IMR-90 (cell line): ENCODE measurements at regions not wholly inside any gene's neighbourhood (a gene's known extent, or its start where the extent isn't known, plus 50 kb on each side); places are given as distances from the start of the nearest gene placed in this dataset.

Source experiments
- ATAC-seq: fragments of 200-7000 bp; cut with Tn5 transposase; 2 replicates; pipeline ENCODE4 v1.9.1; 2020; ENCODE audit warnings: low read depth, mild to moderate bottlenecking, moderate library complexity
- BruUV-seq: library from RNA; stranded (reverse); fragments of 400-500 nt; replicated peaks from 2 replicates; lab custom pipeline; 2021; lab: Mats Ljungman, UMichigan
- CTCF ChIA-PET: fragments of 300-600 bp; formaldehyde crosslinking; extraction: SDS; loops from one replicate; lab custom pipeline; 2021; ENCODE audit warnings: antibody characterized with exemption; lab: Yijun Ruan, JAX
- POLR2A ChIA-PET: fragments of 300-600 bp; sonication (Branson Sonifier 250); formaldehyde crosslinking; loops from one replicate; lab custom pipeline; 2022; ENCODE audit warnings: antibody characterized with exemption; ENCODE audit not compliant: unreplicated experiment; lab: Charles Lee
- DNase-seq: peaks from one replicate; pipeline ENCODE4 v3.0.0; 2013
- H2AFZ ChIP-seq: replicated peaks from 2 replicates; pipeline ENCODE3; 2013; ENCODE audit warnings: low read length, mild to moderate bottlenecking; ENCODE audit not compliant: poor library complexity
- H2AK5ac ChIP-seq: 2 replicates; pipeline ENCODE4 v1.6.1; 2013; ENCODE audit warnings: low read depth, low read length, inconsistent platforms
- H2AK9ac ChIP-seq: replicated peaks from 2 replicates; pipeline ENCODE3; 2013; ENCODE audit warnings: mild to moderate bottlenecking, low read depth, low read length, moderate library complexity; ENCODE audit not compliant: poor library complexity
- H2BK120ac ChIP-seq: 2 replicates; pipeline ENCODE4 v1.6.1; 2013; ENCODE audit warnings: low read depth, low read length, inconsistent platforms
- H2BK15ac ChIP-seq: 3 replicates; pipeline ENCODE4 v1.6.1; 2013; ENCODE audit warnings: low read depth, low read length, inconsistent platforms
- H2BK20ac ChIP-seq: 2 replicates; pipeline ENCODE4 v1.6.1; 2013; ENCODE audit warnings: low read depth, mild to moderate bottlenecking, inconsistent platforms, low read length, moderate library complexity
- H2BK5ac ChIP-seq: 2 replicates; pipeline ENCODE4 v1.6.1; 2013; ENCODE audit warnings: mild to moderate bottlenecking, low read depth, low read length, inconsistent platforms; ENCODE audit not compliant: poor library complexity, severe bottlenecking
- H3K14ac ChIP-seq: replicated peaks from 2 replicates; pipeline ENCODE4 v1.6.1; 2013; ENCODE audit warnings: low read depth, low read length, inconsistent platforms
- H3K18ac ChIP-seq: 2 replicates; pipeline ENCODE4 v1.6.1; 2013; ENCODE audit warnings: low read depth, low read length, control low read depth
- H3K23ac ChIP-seq: 2 replicates; pipeline ENCODE4 v1.6.1; 2013; ENCODE audit warnings: low read depth, low read length, inconsistent platforms
- H3K27ac ChIP-seq: 2 replicates; pipeline ENCODE4 v1.5.1; 2013; ENCODE audit warnings: mild to moderate bottlenecking, control low read depth, low read length; ENCODE audit not compliant: insufficient read depth
- H3K27me3 ChIP-seq: 2 replicates; pipeline ENCODE4 v1.6.1; 2013; ENCODE audit warnings: low read length; ENCODE audit not compliant: control insufficient read depth, insufficient read depth
- H3K36me3 ChIP-seq: 2 replicates; pipeline ENCODE4 v1.6.1; 2013; ENCODE audit warnings: low read length, mixed read lengths; ENCODE audit not compliant: control insufficient read depth, insufficient read depth
- H3K4ac ChIP-seq: 2 replicates; pipeline ENCODE4 v1.6.1; 2013; ENCODE audit warnings: low read depth, low read length, inconsistent platforms
- H3K4me1 ChIP-seq: 2 replicates; pipeline ENCODE4 v1.6.1; 2013; ENCODE audit warnings: low read length, mixed read lengths; ENCODE audit not compliant: control insufficient read depth, insufficient read depth
- H3K4me2 ChIP-seq: 2 replicates; pipeline ENCODE4 v1.6.1; 2013; ENCODE audit warnings: low read depth, mild to moderate bottlenecking, control low read depth, low read length, moderate library complexity
- H3K4me3 ChIP-seq: 2 replicates; pipeline ENCODE4 v1.5.1; 2013; ENCODE audit warnings: low read depth, mild to moderate bottlenecking, control low read depth, low read length, moderate library complexity; ENCODE audit not compliant: insufficient read depth
- H3K56ac ChIP-seq: 2 replicates; pipeline ENCODE4 v1.6.1; 2013; ENCODE audit warnings: low read length, inconsistent platforms; ENCODE audit not compliant: insufficient read depth; ENCODE audit errors: extremely low read depth
- H3K79me1 ChIP-seq, 2 experiments: 2 replicates each; pipeline ENCODE4 v1.6.1; 2013; ENCODE audit warnings: low read length in 2 of 2, inconsistent platforms in 1 of 2, low read depth in 1 of 2
- H3K9ac ChIP-seq: 2 replicates; pipeline ENCODE4 v1.6.1; 2013; ENCODE audit warnings: low read depth, low read length, control low read depth
- H3K9me1 ChIP-seq: 2 replicates; pipeline ENCODE4 v1.6.1; 2013; ENCODE audit warnings: low read length, inconsistent platforms; ENCODE audit not compliant: insufficient read depth
- H3K9me3 ChIP-seq: 2 replicates; pipeline ENCODE4 v1.6.1; 2013; ENCODE audit warnings: low read length; ENCODE audit not compliant: control insufficient read depth, insufficient read depth
- H4K20me1 ChIP-seq: 2 replicates; pipeline ENCODE4 v1.6.1; 2013; ENCODE audit warnings: low read length, inconsistent platforms; ENCODE audit not compliant: insufficient read depth
- H4K5ac ChIP-seq: 2 replicates; pipeline ENCODE4 v1.6.1; 2013; ENCODE audit warnings: mild to moderate bottlenecking, low read depth, low read length, control low read depth
- H4K8ac ChIP-seq, 2 experiments: 2 replicates each; pipeline ENCODE4 v1.6.1; 2013; ENCODE audit warnings: low read depth in 2 of 2, low read length in 2 of 2, control low read depth in 1 of 2, inconsistent platforms in 1 of 2
- H4K91ac ChIP-seq: 2 replicates; pipeline ENCODE4 v1.6.1; 2013; ENCODE audit warnings: low read depth, low read length, inconsistent platforms; ENCODE audit not compliant: insufficient read depth
- BHLHE40 ChIP-seq: fragments of 150-350 bp; IDR thresholded peaks from 2 replicates; pipeline ENCODE4 v1.6.1; 2016; ENCODE audit warnings: mild to moderate bottlenecking, low read depth, low read length
- CEBPB ChIP-seq: IDR thresholded peaks from 2 replicates; pipeline ENCODE4 v1.6.1; 2012; ENCODE audit warnings: low read depth, low read length, improper control_type of control experiment
- FOS ChIP-seq: fragments of 150-350 bp; IDR thresholded peaks from 2 replicates; pipeline ENCODE4 v1.6.1; 2016; ENCODE audit warnings: low read depth, low read length
- MAFK ChIP-seq: IDR thresholded peaks from 2 replicates; pipeline ENCODE4 v1.6.1; 2012; ENCODE audit warnings: low read depth, low read length, improper control_type of control experiment
- MAZ ChIP-seq: IDR thresholded peaks from 2 replicates; pipeline ENCODE4 v1.6.1; 2012; ENCODE audit warnings: low read depth, mild to moderate bottlenecking, low read length, improper control_type of control experiment, moderate library complexity, borderline replicate concordance
- POLR2A ChIP-seq: IDR thresholded peaks from 2 replicates; pipeline ENCODE4 v1.6.1; 2012; ENCODE audit warnings: mild to moderate bottlenecking, low read depth, low read length
- RCOR1 ChIP-seq: IDR thresholded peaks from 2 replicates; pipeline ENCODE4 v1.6.1; 2012; ENCODE audit warnings: mild to moderate bottlenecking, low read length, improper control_type of control experiment; ENCODE audit not compliant: insufficient replicate concordance
- RFX5 ChIP-seq: IDR thresholded peaks from 2 replicates; pipeline ENCODE4 v1.8.0; 2012; ENCODE audit warnings: low read depth, mild to moderate bottlenecking, low read length, moderate library complexity
- WGBS, 2 experiments: methylation state at CpG; one replicate each; pipeline versions ENCODE4 v1.1.5 to v1.1.7; 2013; ENCODE audit warnings: missing lambda C conversion rate in 2 of 2; ENCODE audit not compliant: insufficient read length in 1 of 2; ENCODE audit errors: extremely low coverage in 2 of 2; 5-methylcytosine and 5-hydroxymethylcytosine counted together
- dilution Hi-C: fragments of 300-500 bp; cut with HindIII; formaldehyde crosslinking; loops from one replicate; pipeline ENCODE4 v1.14.3; 2018; ENCODE audit warnings: low sequenced_read_pairs; ENCODE audit not compliant: unreplicated experiment
- in situ Hi-C: fragments of 300-500 bp; cut with MboI; formaldehyde crosslinking; loops from 3 replicates; pipeline ENCODE4 v1.14.3; 2019; ENCODE audit warnings: low sequenced_read_pairs, inconsistent platforms, mixed read lengths
- intact Hi-C: fragments of 100-400 bp; cut with micrococcal nuclease; formaldehyde crosslinking; loops from 2 replicates; pipeline ENCODE4 v1.10.0; 2022
- TF ChIP-seq, protein P1 (sequence below): fragments of 150-350 bp; IDR thresholded peaks from 2 replicates; pipeline ENCODE4 v1.6.1; 2016; ENCODE audit warnings: low read depth, mild to moderate bottlenecking, low read length, moderate library complexity, borderline replicate concordance

DNA sequence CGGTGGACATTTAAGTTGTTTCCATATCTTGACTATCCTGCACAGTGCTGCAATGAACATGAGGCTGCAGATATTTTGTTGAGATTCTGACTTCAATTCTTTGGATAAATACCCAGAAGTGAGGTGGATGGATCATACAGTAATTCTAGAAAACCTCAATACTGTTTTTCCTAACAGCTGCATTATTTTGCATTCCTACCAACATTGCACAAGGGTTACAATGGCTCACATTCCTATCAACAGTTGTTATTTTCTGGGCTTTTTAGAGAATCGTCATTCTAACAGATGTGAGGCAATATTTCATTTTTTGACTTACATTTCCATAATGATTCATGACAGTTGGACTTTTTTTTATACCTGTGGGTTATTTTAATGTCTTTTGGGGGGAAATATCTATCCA lies 716.9 kb upstream of the ANO3 start:
- Histone ChIP-seq H3K4ac (no peak overlapping the region), H3K27me3 (no peaks in the 10 kb centered on the region), H3K4me1 (no peaks in the 10 kb centered on the region), H2BK15ac (no peak overlapping the region), H3K27ac (no peak overlapping the region), H2AK5ac (no peak overlapping the region), H3K9me3 (peaks cover 3% of the 10 kb centered on the region; the same call in 1 of the 2 replicates), H3K18ac (no peak overlapping the region), H4K91ac (no peak overlapping the region), H3K14ac (no peak overlapping the region), H4K8ac (no peak overlapping the region), H3K79me1 (no peaks in the 10 kb centered on the region), H2AFZ (no peak overlapping the region), H3K9me1 (no peaks in the 10 kb centered on the region), H3K23ac (no peak overlapping the region), H4K20me1 (no peaks in the 10 kb centered on the region), H3K56ac (no peak overlapping the region), H3K9ac (no peak overlapping the region), H3K36me3 (no peaks in the 10 kb centered on the region), H3K4me3 (no peak overlapping the region), H3K4me2 (no peak overlapping the region), H2BK5ac (no peak overlapping the region), H2BK20ac (no peak overlapping the region), H2BK120ac (no peak overlapping the region), H4K5ac (no peak overlapping the region), H2AK9ac (no peak overlapping the region)
- CTCF ChIA-PET, result no interaction called here
- ATAC-seq (no peak), DNase-seq (no peak)
- intact Hi-C loops, result no loop called here
- POLR2A ChIA-PET, result no interaction called here
- BruUV-seq, result no TSS peak
- TF ChIP-seq MAZ (no peak), BHLHE40 (no peak), POLR2A (no peak), FOS (no peak), MAFK (no peak), CEBPB (no peak), RFX5 (no peak), RCOR1 (no peak)
- TF ChIP-seq, protein P1, sequence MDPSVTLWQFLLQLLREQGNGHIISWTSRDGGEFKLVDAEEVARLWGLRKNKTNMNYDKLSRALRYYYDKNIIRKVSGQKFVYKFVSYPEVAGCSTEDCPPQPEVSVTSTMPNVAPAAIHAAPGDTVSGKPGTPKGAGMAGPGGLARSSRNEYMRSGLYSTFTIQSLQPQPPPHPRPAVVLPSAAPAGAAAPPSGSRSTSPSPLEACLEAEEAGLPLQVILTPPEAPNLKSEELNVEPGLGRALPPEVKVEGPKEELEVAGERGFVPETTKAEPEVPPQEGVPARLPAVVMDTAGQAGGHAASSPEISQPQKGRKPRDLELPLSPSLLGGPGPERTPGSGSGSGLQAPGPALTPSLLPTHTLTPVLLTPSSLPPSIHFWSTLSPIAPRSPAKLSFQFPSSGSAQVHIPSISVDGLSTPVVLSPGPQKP, result no peak
- WGBS, 2 experiments, result no CpG with 5 or more reads among the region's 2 CpGs
- dilution Hi-C loops, result no loop called here
- in situ Hi-C loops, result no loop called here
